GM18502 (cell line): ENCODE measurements at regions not wholly inside any gene's neighbourhood (a gene's known extent, or its start where the extent isn't known, plus 50 kb on each side); places are given as distances from the start of the nearest gene placed in this dataset.

Experiments used
- ATAC-seq: cut with Tn5 transposase; IDR thresholded peaks from one replicate; pipeline ENCODE4 v1.9.1; 2021; ENCODE audit warnings: mild to moderate bottlenecking; ENCODE audit not compliant: unreplicated experiment, poor library complexity

DNA sequence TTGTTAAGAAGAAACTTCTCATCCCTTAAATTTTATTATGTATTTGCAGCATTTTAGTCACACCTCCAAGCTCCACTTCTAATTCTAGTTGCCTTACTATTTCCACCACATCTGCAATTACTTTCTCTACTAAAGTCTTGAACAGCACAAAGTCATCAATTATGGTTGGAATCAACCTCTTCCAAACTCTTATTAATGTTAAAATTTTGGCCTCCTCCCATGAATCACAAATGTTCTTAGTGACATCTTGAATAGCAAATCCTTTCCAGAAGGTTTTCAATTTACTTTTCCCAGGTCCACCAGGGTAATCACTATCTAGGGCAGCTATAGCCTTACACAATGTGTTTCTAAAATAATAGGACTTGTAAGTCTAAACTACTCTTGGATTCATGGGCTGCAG lies 126.3 kb upstream of the POM121L12 start:
- no peak for ATAC-seq

- ATAC-seq: no peak
Measured at GRCh38 chr7:52897713-52898112, 137.7 kb upstream of the POM121L12 start.

DNA sequence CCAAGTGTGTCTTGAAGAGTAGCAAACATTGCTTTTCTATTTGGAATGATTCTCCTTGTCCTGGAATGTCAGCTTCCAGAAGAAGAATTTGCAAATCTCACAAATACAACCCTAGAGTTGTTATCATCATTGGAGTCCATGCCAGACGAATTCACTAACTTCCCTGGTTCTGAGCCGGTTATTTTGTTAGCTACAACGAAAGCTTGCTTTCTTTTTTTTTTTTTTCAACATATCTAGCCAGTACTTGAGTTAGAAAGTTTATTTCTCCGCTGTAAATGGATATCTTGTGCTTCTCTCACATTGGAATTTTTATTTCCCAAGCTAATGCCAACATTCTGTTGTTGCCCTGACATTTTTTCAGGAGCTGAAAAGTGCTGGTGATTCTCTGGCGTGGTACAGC lies 138.1 kb upstream of the POM121L12 start:
- no peak for ATAC-seq

DNA sequence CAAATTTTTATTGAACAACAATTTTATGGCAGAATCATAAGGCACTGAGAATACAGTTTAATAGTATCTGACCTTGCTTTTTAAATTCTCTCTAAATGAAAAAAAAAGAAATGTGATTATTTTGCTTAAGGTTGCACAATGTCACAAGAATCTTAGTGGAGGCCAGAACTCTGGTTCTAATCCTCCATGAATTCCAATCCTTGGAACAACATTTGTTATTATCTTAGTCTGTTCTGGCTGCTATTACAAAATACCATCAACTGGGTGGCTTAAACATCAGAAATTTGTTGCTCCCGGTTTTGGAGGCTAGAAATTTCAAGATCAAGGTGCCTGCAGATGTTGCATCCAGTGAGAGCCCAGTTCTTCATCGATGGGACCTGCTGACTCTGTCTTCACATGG lies 158.2 kb upstream of the POM121L12 start:
- ATAC-seq: no peak

- no peak for ATAC-seq
Measured at GRCh38 chr7:52876402-52876801, 159.0 kb upstream of the POM121L12 start.

- no peak for ATAC-seq
Measured at GRCh38 chr7:52863652-52864051, 171.8 kb upstream of the POM121L12 start.

DNA sequence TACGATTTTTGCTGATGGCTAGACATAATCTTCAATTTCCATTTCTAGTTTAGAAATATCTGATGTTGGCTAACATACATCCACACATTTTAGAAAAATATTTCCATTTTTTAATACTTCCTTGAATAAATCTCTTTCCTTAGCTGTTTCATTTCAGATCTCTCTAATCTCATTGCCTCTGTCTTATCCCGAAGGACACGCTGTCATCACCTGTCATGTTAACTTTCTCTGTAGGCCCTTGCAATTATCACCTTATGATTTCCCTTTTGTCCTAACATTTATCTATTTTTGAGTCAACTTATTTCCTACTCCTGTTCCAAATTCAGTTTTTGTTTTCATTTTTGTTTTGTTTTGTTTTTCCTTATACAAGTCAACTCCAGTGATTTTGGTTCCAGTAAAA lies 173.1 kb upstream of the POM121L12 start:
- no peak for ATAC-seq

DNA sequence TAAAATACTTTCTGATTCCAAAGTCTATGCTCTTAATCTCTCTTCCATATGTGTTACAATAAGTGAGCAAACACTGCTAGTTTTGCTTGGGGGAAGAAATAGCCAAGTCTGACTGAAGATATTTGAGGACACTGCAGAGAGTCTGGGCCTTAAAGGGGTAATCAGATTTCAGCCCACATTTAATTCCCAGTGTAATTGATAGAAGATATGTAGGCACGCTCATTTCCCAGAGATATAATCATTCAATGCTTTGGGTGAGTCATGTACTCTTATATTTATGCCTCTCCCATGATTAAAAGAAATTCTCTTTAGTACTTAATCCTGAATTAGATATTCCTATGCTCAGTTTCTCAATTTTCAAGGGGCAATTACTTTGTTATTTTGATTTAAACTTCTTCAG lies 178.1 kb upstream of the POM121L12 start:
- ATAC-seq: no peak

DNA sequence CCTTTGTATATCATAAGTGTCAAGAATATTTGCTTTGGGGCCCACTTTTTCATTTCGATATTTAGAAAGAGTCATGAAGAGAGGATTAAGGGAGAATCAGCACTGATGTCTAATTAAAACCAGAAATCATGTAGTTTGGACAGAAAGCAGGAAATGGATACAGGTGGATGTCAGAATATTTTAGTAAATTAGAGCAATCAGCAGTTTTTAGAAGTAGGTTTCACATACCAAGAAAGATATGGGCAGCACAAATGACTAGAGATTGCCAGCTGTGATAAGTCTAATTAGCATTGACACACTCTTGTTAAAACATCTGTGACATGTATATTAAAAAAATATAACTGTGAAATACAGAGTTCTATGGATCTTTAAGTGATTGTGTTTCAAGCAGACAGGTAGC lies 180.8 kb upstream of the POM121L12 start:
- no peak for ATAC-seq

DNA sequence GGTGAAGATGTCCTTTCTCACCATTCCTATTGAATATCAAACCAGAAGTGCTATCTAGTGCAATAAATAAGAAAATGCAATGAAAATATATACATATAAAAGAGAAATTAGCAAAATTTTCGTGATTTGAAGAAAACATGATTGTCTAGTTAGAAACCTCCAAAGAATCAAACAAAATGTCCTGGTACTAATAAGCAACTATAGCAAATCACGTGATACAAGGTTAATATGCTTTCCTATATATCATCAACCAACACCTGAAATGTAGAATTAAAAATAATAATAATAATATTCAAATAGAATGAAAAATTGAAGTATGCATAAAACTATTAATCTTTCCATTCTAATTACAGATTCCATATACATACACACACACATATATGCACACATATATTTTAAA lies 183.9 kb upstream of the POM121L12 start:
- ATAC-seq: no peak

GRCh38 chr7:52843436-52843835 lies 192.0 kb upstream of the POM121L12 start:
- ATAC-seq: no peak

GRCh38 chr7:52842202-52842900 lies 193.1 kb upstream of the POM121L12 start:
- ATAC-seq: no peak

DNA sequence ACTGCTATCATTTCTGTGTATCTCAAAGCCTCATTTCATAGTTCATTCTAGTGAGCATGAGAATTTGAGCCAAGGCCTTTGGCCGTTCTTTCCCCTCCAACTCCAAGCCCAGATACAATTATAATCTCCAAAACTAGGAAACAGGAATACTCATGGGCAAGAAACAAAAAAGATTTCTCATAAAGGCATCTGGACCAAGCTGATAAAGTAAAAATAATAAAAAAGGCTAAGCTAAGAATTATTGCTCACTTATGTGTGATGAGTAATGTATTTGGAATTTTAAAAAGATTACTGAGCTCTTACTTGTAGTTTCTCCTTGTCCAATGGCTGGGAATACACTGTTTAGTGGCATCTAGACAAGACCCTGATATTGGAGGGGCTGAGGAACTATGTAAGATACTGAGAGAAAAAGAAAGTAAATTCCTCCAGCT lies 196.4 kb upstream of the POM121L12 start:
- no peak for ATAC-seq

- ATAC-seq: no peak
Measured at GRCh38 chr7:52831321-52831720, 204.1 kb upstream of the POM121L12 start.

DNA sequence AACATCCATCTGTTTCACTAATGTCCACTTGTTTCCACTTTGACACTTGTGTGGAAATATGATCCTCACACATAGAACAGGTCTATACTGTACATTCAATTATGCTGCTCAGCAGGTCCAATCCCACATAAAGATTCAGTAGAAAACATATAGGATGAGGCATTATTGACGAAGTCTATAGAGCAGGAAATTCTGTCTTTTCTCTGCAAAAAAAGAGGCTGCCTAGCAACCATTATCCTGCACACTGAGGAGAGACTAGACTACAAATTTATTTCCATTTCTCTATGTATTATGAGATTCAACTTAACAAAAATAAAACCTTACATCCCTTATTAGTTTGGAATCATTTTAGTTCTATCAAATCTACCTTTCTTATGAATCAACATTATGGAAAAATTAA lies 204.6 kb upstream of the POM121L12 start:
- no peak for ATAC-seq

DNA sequence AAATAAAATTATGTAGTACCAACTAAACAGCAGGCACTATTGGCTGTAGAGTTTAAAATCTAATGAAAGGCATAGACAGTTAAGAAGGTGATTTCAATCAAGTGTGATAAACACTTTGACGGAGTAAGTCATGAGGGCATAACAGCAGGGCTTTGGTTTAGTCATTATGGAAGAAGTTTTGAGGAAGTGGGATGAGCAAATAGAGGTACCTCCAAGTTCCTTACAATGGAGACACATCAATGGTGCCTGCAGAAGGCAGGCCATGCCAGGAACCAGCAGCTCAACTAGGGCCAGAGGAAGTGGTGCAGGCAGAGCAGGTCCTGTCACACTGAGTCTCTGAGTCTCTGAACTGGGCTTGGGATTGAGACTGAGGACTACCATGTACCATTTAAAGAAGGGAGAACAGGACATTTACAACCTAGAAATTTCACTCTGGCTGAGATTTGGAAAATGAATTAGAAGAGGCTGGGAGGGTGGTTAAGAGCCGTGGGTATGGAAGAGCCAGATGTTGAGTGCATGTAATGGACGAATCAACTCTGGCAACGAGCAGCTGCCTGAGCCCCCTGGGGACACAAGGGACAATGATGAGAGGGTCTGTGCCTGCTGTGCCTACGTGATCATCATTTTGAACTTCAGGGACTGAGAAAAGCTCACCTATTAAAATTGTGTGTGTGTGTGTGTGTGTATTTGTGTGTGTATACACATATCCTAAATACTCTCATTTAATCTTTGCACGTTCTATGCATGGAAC lies 208.7 kb upstream of the POM121L12 start:
- no peak for ATAC-seq

DNA sequence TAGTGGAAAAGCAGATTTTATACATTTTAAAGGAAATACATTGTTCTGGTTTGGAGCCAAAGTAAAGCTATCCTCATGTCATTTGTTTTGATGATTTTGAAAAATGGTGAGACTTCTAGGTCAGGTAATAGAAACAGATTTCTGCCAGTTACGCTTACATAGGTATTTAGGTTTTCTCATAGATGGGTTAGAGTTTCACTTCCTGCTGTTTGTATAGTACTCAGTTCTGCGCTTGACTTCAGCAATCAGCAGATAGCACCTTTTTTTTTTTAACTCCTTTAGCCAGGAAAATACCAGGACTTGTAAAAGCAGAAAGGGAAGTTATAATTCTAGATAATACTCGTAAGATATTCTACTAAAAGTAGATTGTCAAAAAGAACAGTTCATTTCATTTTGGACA lies 209.8 kb upstream of the POM121L12 start:
- no peak for ATAC-seq

- ATAC-seq: no peak
Measured at GRCh38 chr7:52811537-52811936, 223.9 kb upstream of the POM121L12 start.

DNA sequence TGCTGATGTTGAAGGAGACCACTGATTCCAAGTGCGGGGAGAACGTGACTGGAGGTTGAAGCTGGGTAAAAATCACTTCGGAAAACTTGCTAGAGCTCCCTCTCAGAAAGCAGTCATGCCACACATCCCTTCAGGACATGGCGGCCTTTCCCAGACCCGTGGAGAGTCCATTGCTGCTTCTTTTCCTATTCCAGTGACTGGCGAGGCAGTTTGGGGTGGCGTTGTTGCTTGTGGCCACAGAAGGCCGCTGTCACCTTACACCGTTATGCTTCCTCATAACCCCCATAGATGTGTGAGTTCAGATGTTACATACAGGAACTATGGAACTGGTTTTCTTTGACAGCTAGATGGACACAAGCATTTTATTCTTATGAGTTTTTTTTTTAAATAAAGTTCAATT lies 235.6 kb upstream of the POM121L12 start:
- ATAC-seq: no peak

DNA sequence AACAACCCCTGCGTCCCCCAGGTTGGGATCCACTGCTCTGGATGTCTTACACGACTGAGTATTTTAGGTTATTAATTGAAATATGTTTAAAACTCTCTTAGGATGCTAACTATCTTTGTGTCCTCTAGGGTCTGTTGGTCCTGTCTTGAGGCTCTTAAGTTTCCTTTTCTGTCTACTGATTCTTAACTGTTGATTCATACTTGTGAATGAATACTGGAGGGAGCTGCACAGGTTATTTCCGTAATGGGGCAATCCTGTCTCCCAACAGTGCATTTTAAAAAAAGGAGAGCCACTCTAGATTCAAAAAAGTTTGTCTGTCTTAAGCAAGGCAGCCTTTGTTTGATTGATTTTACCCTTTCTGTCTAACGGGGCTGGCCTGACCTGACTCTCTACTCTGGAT lies 237.6 kb upstream of the POM121L12 start:
- no peak for ATAC-seq

GRCh38 chr7:52794621-52795020 lies 240.8 kb upstream of the POM121L12 start:
- no peak for ATAC-seq

DNA sequence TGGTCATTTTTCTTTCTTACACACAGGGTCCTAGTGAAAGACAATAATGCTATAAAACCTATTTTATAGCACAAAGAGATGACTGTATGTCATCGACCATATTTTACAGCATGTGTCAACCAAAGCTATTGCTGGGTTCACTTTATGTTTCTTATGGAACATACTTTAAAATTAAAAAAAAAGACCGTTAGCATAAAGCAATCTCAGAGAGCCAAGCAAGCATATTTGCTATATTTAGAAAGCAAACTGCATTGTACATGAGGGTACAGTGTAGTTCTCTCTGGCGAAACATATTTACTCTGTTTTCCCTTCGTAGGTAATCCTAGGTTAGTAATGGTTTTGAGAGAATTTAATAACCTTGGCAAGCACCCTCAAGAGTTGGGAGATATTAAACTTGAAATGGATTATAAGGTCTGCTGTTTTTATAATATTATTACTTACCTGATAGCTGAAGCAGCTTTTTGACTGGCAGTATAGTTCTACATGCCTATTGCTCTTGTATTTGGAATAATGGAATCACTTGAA lies 244.2 kb upstream of the POM121L12 start:
- no peak for ATAC-seq
